MM.1S (cell line): ENCODE measurements at regions not wholly inside any gene's neighbourhood (a gene's known extent, or its start where the extent isn't known, plus 50 kb on each side); places are given as distances from the start of the nearest gene placed in this dataset.

Experiments used
- CTCF ChIP-seq: fragments of 300-600 bp; sonication (generic); IDR thresholded peaks from 2 replicates; pipeline ENCODE4 v1.5.1; 2016; ENCODE audit warnings: antibody characterized with exemption, low read length, mixed read lengths
- EZH2 ChIP-seq: fragments of 300-600 bp; sonication (generic); optimal IDR thresholded peaks from 2 replicates; pipeline ENCODE3; 2017; ENCODE audit warnings: low read depth, mild to moderate bottlenecking, antibody characterized with exemption, low read length, mixed read lengths
- EZH2phosphoT487 ChIP-seq: fragments of 300-600 bp; sonication (generic); IDR thresholded peaks from 2 replicates; pipeline ENCODE4 v1.6.1; 2018; ENCODE audit warnings: antibody characterized with exemption, low read length

- no peak for TF ChIP-seq CTCF
- TF ChIP-seq EZH2 = no peak
- no peak for TF ChIP-seq EZH2phosphoT487
Observed at GRCh38 chr12:40473962-40474361, 218.3 kb upstream of the CNTN1 start.
